H9 (cell line): ENCODE measurements at regions not wholly inside any gene's neighbourhood (a gene's known extent, or its start where the extent isn't known, plus 50 kb on each side); places are given as distances from the start of the nearest gene placed in this dataset.

ENCODE experiments used
- DNase-seq: peaks from one replicate; pipeline ENCODE4 v3.0.0-alpha.2; 2017
- H2AFZ ChIP-seq: one replicate; pipeline ENCODE4 v1.6.1; 2013; ENCODE audit warnings: mild to moderate bottlenecking, low read length, control low read depth, moderate library complexity
- H2AK5ac ChIP-seq: 2 replicates; pipeline ENCODE4 v1.6.1; 2013; ENCODE audit warnings: low read length, control low read depth, mixed read lengths; ENCODE audit not compliant: insufficient read length
- H2BK120ac ChIP-seq: one replicate; pipeline ENCODE4 v1.6.1; 2013; ENCODE audit warnings: low read depth, mild to moderate bottlenecking, low read length, control low read depth, inconsistent platforms; ENCODE audit not compliant: poor library complexity, severe bottlenecking
- H2BK12ac ChIP-seq: 2 replicates; pipeline ENCODE4 v1.6.1; 2013; ENCODE audit warnings: low read length, control low read depth, mixed read lengths, low read depth; ENCODE audit not compliant: insufficient read length
- H2BK15ac ChIP-seq: 2 replicates; pipeline ENCODE4 v1.6.1; 2013; ENCODE audit warnings: low read depth, low read length, control low read depth
- H2BK20ac ChIP-seq: one replicate; pipeline ENCODE4 v1.6.1; 2013; ENCODE audit warnings: low read depth, mild to moderate bottlenecking, low read length, control low read depth, inconsistent platforms; ENCODE audit not compliant: poor library complexity, severe bottlenecking
- H2BK5ac ChIP-seq: 2 replicates; pipeline ENCODE4 v1.6.1; 2013; ENCODE audit warnings: low read length, control low read depth, mixed read lengths; ENCODE audit not compliant: insufficient read length
- H3K14ac ChIP-seq: 2 replicates; pipeline ENCODE4 v1.6.1; 2013; ENCODE audit warnings: low read length, control low read depth; ENCODE audit not compliant: insufficient read depth
- H3K18ac ChIP-seq: 2 replicates; pipeline ENCODE4 v1.6.1; 2013; ENCODE audit warnings: low read depth, mild to moderate bottlenecking, mixed read lengths, low read length, control low read depth; ENCODE audit not compliant: insufficient read length
- H3K23ac ChIP-seq: 2 replicates; pipeline ENCODE4 v1.6.1; 2013; ENCODE audit warnings: low read length, control low read depth, mixed read lengths, low read depth; ENCODE audit not compliant: insufficient read length
- H3K23me2 ChIP-seq: 2 replicates; pipeline ENCODE4 v1.6.1; 2013; ENCODE audit warnings: low read depth, mild to moderate bottlenecking, mixed read lengths, low read length, control low read depth; ENCODE audit not compliant: insufficient read length, poor library complexity, severe bottlenecking
- H3K27ac ChIP-seq: 2 replicates; pipeline ENCODE4 v1.5.1; 2013; ENCODE audit warnings: low read length, control low read depth, mixed read lengths, low read depth; ENCODE audit not compliant: insufficient read length
- H3K27me3 ChIP-seq: 2 replicates; pipeline ENCODE4 v1.6.1; 2013; ENCODE audit warnings: low read length, control low read depth, inconsistent platforms; ENCODE audit not compliant: insufficient read depth
- H3K4ac ChIP-seq: 2 replicates; pipeline ENCODE4 v1.6.1; 2013; ENCODE audit warnings: low read depth, mild to moderate bottlenecking, control low read depth, inconsistent platforms, low read length, moderate library complexity
- H3K4me1 ChIP-seq: 2 replicates; pipeline ENCODE4 v1.6.1; 2013; ENCODE audit warnings: low read length, control low read depth, inconsistent platforms; ENCODE audit not compliant: insufficient read depth
- H3K4me2 ChIP-seq: 2 replicates; pipeline ENCODE4 v1.6.1; 2013; ENCODE audit warnings: low read length, control low read depth, mixed read lengths; ENCODE audit not compliant: insufficient read length, insufficient read depth
- H3K56ac ChIP-seq: 2 replicates; pipeline ENCODE4 v1.6.1; 2013; ENCODE audit warnings: low read depth, mild to moderate bottlenecking, mixed read lengths, low read length, control low read depth; ENCODE audit not compliant: insufficient read length
- H3K79me1 ChIP-seq: 2 replicates; pipeline ENCODE4 v1.6.1; 2013; ENCODE audit warnings: low read depth, mild to moderate bottlenecking, moderate library complexity, low read length, control low read depth, inconsistent platforms; ENCODE audit not compliant: insufficient read depth, poor library complexity, severe bottlenecking
- H3K79me2 ChIP-seq: 2 replicates; pipeline ENCODE4 v1.6.1; 2013; ENCODE audit warnings: low read length, control low read depth, inconsistent platforms; ENCODE audit not compliant: insufficient read depth
- H3K9ac ChIP-seq: 2 replicates; pipeline ENCODE4 v1.6.1; 2013; ENCODE audit warnings: low read length, control low read depth, mixed read lengths; ENCODE audit not compliant: insufficient read length; ENCODE audit errors: extremely low read depth
- H3K9me3 ChIP-seq: one replicate; pipeline ENCODE4 v1.6.1; 2013; ENCODE audit warnings: low read depth, low read length, inconsistent platforms; ENCODE audit not compliant: control insufficient read depth
- H3T11ph ChIP-seq: one replicate; pipeline ENCODE4 v1.6.1; 2013; ENCODE audit warnings: mild to moderate bottlenecking, low read length, control low read depth, inconsistent platforms
- H4K20me1 ChIP-seq: one replicate; pipeline ENCODE4 v1.6.1; 2013; ENCODE audit not compliant: control insufficient read depth, insufficient read length, insufficient read depth
- H4K5ac ChIP-seq: 2 replicates; pipeline ENCODE4 v1.6.1; 2013; ENCODE audit warnings: low read depth, mild to moderate bottlenecking, mixed read lengths, low read length, control low read depth; ENCODE audit not compliant: insufficient read length
- H4K8ac ChIP-seq: replicated peaks from 2 replicates; pipeline ENCODE4 v1.6.1; 2013; ENCODE audit warnings: low read length, control low read depth, mixed read lengths, low read depth; ENCODE audit not compliant: insufficient read length
- H4K91ac ChIP-seq: 2 replicates; pipeline ENCODE4 v1.6.1; 2013; ENCODE audit warnings: low read depth, mild to moderate bottlenecking, moderate library complexity, mixed read lengths, low read length, control low read depth; ENCODE audit not compliant: insufficient read length
- H3K27ac Mint-ChIP-seq, 3 experiments: 2 replicates in 2 of 3; 3 replicates in 1 of 3; pipeline ENCODE4 v1.8.0; 2020 to 2021; ENCODE audit warnings: mixed read lengths in 3 of 3, mild to moderate bottlenecking in 1 of 3, moderate library complexity in 1 of 3
- H3K27me3 Mint-ChIP-seq: 2 replicates; pipeline ENCODE4 v1.8.0; 2021; ENCODE audit warnings: low read depth, mild to moderate bottlenecking, moderate library complexity, mixed read lengths
- H3K36me3 Mint-ChIP-seq, 3 experiments: 2 replicates in 2 of 3; 3 replicates in 1 of 3; pipeline ENCODE4 v1.8.0; 2020 to 2021; ENCODE audit warnings: low read depth in 3 of 3, mixed read lengths in 3 of 3; ENCODE audit not compliant: insufficient read depth in 1 of 3
- H3K4me1 Mint-ChIP-seq, 2 experiments: 2 replicates each; pipeline ENCODE4 v1.8.0; 2020; ENCODE audit warnings: mixed read lengths in 2 of 2
- H3K4me3 Mint-ChIP-seq, 2 experiments: 2 replicates in 1 of 2; 3 replicates in 1 of 2; pipeline ENCODE4 v1.8.0; 2020 to 2021; ENCODE audit warnings: mild to moderate bottlenecking in 2 of 2, mixed read lengths in 2 of 2, moderate library complexity in 1 of 2
- H3K9me3 Mint-ChIP-seq, 2 experiments: 2 replicates in 1 of 2; 3 replicates in 1 of 2; pipeline ENCODE4 v1.8.0; 2020; ENCODE audit warnings: mild to moderate bottlenecking in 2 of 2, mixed read lengths in 2 of 2, moderate library complexity in 1 of 2
- WGBS: extraction: QIAGEN DNeasy Blood & Tissue Kit; methylation state at CpG from one replicate; pipeline ENCODE4 v1.1.7; 2013; ENCODE audit warnings: missing lambda C conversion rate, low lambda C conversion rate, mixed read lengths; ENCODE audit not compliant: insufficient read length; ENCODE audit errors: extremely low coverage; 5-methylcytosine and 5-hydroxymethylcytosine counted together
- TF ChIP-seq, protein P1 (sequence below): fragments of 200-600 bp; sonication (generic); conservative IDR thresholded peaks from 3 replicates; pipeline ENCODE4 v1.8.0; 2021; ENCODE audit warnings: antibody characterized with exemption, mild to moderate bottlenecking

DNA sequence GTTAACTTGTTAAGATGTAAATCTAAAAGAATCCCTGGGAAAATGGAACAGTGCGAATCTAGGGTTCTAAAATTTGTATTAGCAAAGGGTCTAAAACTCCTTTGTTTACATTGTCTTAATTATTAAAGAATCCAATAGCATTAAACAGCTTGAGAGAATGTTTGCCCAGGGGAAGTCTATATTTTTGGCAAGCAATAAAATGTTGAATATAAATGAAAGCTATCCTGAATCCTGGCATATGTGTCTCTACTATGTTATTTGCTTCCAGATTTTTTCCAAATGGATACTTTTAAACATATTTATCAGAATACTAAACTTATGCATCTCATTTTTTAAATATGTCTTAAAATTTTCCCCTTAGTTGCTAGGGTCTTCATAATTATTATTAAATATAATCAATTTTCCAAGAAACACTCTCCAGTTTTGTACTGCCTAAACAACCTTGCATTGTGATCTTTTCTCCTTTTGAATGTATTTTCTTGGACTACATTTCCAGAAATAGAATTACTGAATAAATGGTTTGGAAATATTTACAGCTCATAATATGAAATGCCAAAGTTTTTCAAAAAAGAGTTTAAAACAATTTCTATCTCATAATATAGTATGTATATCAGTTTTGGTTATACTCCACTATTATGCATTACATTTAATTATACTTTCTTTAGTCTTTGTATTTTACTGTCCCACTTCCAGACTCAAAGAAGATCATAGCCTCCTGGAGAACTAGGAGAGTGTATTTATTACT, 304.8 kb downstream of the USP25 start:
- Histone ChIP-seq H3K9me3 (no peaks in the 10 kb centered on the region), H3T11ph (no peak overlapping the region), H3K14ac (no peak overlapping the region), H2AFZ (no peak overlapping the region), H4K91ac (no peak overlapping the region), H3K4me2 (no peak overlapping the region), H2BK5ac (no peak overlapping the region), H3K27me3 (no peaks in the 10 kb centered on the region; the same call in 1 of the 2 replicates), H3K27ac (no peak overlapping the region), H2BK12ac (no peak overlapping the region), H4K20me1 (no peaks in the 10 kb centered on the region), H2BK120ac (no peak overlapping the region), H4K5ac (no peak overlapping the region), H3K79me1 (no peaks in the 10 kb centered on the region), H4K8ac (no peak overlapping the region), H3K56ac (no peak overlapping the region), H3K23me2 (no peaks in the 10 kb centered on the region), H3K9ac (no peak overlapping the region), H2BK20ac (no peak overlapping the region), H2BK15ac (no peak overlapping the region), H3K23ac (no peak overlapping the region), H3K79me2 (no peaks in the 10 kb centered on the region), H3K18ac (no peak overlapping the region), H2AK5ac (no peak overlapping the region), H3K4ac (no peak overlapping the region), H3K4me1 (no peaks in the 10 kb centered on the region)
- DNase-seq, result no peak
- TF ChIP-seq, protein P1, sequence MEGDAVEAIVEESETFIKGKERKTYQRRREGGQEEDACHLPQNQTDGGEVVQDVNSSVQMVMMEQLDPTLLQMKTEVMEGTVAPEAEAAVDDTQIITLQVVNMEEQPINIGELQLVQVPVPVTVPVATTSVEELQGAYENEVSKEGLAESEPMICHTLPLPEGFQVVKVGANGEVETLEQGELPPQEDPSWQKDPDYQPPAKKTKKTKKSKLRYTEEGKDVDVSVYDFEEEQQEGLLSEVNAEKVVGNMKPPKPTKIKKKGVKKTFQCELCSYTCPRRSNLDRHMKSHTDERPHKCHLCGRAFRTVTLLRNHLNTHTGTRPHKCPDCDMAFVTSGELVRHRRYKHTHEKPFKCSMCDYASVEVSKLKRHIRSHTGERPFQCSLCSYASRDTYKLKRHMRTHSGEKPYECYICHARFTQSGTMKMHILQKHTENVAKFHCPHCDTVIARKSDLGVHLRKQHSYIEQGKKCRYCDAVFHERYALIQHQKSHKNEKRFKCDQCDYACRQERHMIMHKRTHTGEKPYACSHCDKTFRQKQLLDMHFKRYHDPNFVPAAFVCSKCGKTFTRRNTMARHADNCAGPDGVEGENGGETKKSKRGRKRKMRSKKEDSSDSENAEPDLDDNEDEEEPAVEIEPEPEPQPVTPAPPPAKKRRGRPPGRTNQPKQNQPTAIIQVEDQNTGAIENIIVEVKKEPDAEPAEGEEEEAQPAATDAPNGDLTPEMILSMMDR, result no peak
- Mint-ChIP-seq H3K4me3 (no peak overlapping the region), H3K27ac (no peak overlapping the region), H3K4me1 (peaks cover 4 to 10% of the 10 kb centered on the region in 2 experiments; a peak in 3 of 4 replicates), H3K27me3 (no peaks in the 10 kb centered on the region), H3K36me3 (no peaks in the 10 kb centered on the region), H3K9me3 (no peaks in the 10 kb centered on the region; a peak in 1 of 5 replicates)
- no CpG with 5 or more reads among the region's 1 CpG for WGBS
